Stromal cell of bone marrow (primary cell): ENCODE measurements at regions not wholly inside any gene's neighbourhood (a gene's known extent, or its start where the extent isn't known, plus 50 kb on each side); places are given as distances from the start of the nearest gene placed in this dataset.
"Not testable (repeated sequence)": the region's sequence is repeated elsewhere in the genome, so short reads cannot be mapped to it uniquely, and the experiment has no call there.

Source experiments
- DNase-seq: peaks from one replicate; pipeline ENCODE4 v3.0.0-alpha.2; 2012; ENCODE audit warnings: low read depth

- no peak for DNase-seq
These were observed 96.5 kb upstream of the HS6ST1 start for GRCh38 chr2:128414946-128415778.

GRCh38 chr2:128415779-128416061, 97.1 kb upstream of the HS6ST1 start:
- DNase-seq, result no peak

- no peak for DNase-seq
These were observed 97.6 kb upstream of the HS6ST1 start for GRCh38 chr2:128416109-128416785.

GRCh38 chr2:128416806-128417205, 98.1 kb upstream of the HS6ST1 start:
- DNase-seq, result no peak

GRCh38 chr2:128417264-128417663, 98.6 kb upstream of the HS6ST1 start:
- not testable (repeated sequence) for DNase-seq

- DNase-seq, result no peak
These were observed 101.5 kb upstream of the HS6ST1 start for GRCh38 chr2:128420131-128420530.

GRCh38 chr2:128420776-128421175, 102.1 kb upstream of the HS6ST1 start:
- no peak for DNase-seq

- no peak for DNase-seq
These were observed 102.6 kb upstream of the HS6ST1 start for GRCh38 chr2:128421286-128421685.

- no peak for DNase-seq
These were observed 103.2 kb upstream of the HS6ST1 start for GRCh38 chr2:128421861-128422311.

GRCh38 chr2:128422571-128422970, 103.9 kb upstream of the HS6ST1 start:
- DNase-seq, result peak; percentile 81

GRCh38 chr2:128423788-128424165, 105.1 kb upstream of the HS6ST1 start:
- no peak for DNase-seq

GRCh38 chr2:128424406-128425171, 105.9 kb upstream of the HS6ST1 start:
- DNase-seq, result no peak

- DNase-seq, result no peak
These were observed 106.5 kb upstream of the HS6ST1 start for GRCh38 chr2:128425216-128425615.

GRCh38 chr2:128425731-128426620, 107.3 kb upstream of the HS6ST1 start:
- DNase-seq, result no peak

- DNase-seq, result no peak
These were observed 108.7 kb upstream of the HS6ST1 start for GRCh38 chr2:128427413-128427755.

GRCh38 chr2:128428415-128428814, 109.7 kb upstream of the HS6ST1 start:
- no peak for DNase-seq

- no peak for DNase-seq
These were observed 113.8 kb upstream of the HS6ST1 start for GRCh38 chr2:128432423-128432822.

GRCh38 chr2:128433911-128434550, 115.4 kb upstream of the HS6ST1 start:
- no peak for DNase-seq

- no peak for DNase-seq
These were observed 117.2 kb upstream of the HS6ST1 start for GRCh38 chr2:128435576-128436478.

GRCh38 chr2:128436479-128437203, 118.0 kb upstream of the HS6ST1 start:
- no peak for DNase-seq
